Stomach smooth muscle (tissue), 2 donors: ENCODE measurements at regions not wholly inside any gene's neighbourhood (a gene's known extent, or its start where the extent isn't known, plus 50 kb on each side); places are given as distances from the start of the nearest gene placed in this dataset.
A peak's percentile ranks its signal among the peaks of the same experiment; 100 is the strongest.

Experiments used
- H3K27ac ChIP-seq: one replicate; pipeline ENCODE4 v1.7.0; 2013; ENCODE audit warnings: mild to moderate bottlenecking, low read length, inconsistent platforms
- H3K27me3 ChIP-seq, 2 donors: one replicate each; pipeline ENCODE4 v1.7.0; 2013; ENCODE audit warnings: low read length in 2 of 2; ENCODE audit not compliant: insufficient read depth in 2 of 2, control insufficient read depth in 1 of 2
- H3K36me3 ChIP-seq, 2 donors: one replicate each; pipeline ENCODE4 v1.7.0; 2013; ENCODE audit warnings: low read length in 2 of 2; ENCODE audit not compliant: control insufficient read depth in 2 of 2, insufficient read depth in 2 of 2
- H3K4me1 ChIP-seq: one replicate; pipeline ENCODE4 v1.7.0; 2013; ENCODE audit warnings: low read length; ENCODE audit not compliant: control insufficient read depth, insufficient read depth
- H3K4me3 ChIP-seq, 2 donors: one replicate each; pipeline ENCODE4 v1.7.0; 2013; ENCODE audit warnings: low read length in 2 of 2
- H3K9ac ChIP-seq, 2 donors: one replicate each; pipeline ENCODE4 v1.7.0; 2013; ENCODE audit warnings: low read length in 2 of 2, mild to moderate bottlenecking in 1 of 2
- H3K9me3 ChIP-seq, 2 donors: one replicate each; pipeline ENCODE4 v1.7.0; 2013; ENCODE audit warnings: low read length in 2 of 2; ENCODE audit not compliant: control insufficient read depth in 2 of 2
- donor health status: healthy.
- donor health status: Pancreatic carcinoma.

- Histone ChIP-seq H3K27me3 (no peaks in the 10 kb centered on the region), H3K4me1 (peaks cover 9% of the 10 kb centered on the region), H3K9me3 (no peaks in the 10 kb centered on the region), H3K9ac (peak overlapping the region; percentile 46 to 47), H3K27ac (peak overlapping the region; percentile 41), H3K4me3 (peak overlapping the region; percentile 56 to 71), H3K36me3 (no peaks in the 10 kb centered on the region)
Measured at GRCh38 chr3:194003114-194004057, 132.6 kb upstream of the HES1 start.

GRCh38 chr3:194005930-194006501 is 129.9 kb upstream of the HES1 start:
- no peak overlapping the region for H3K9ac ChIP-seq
- no peaks in the 10 kb centered on the region for H3K9me3 ChIP-seq
- no peak overlapping the region for H3K27ac ChIP-seq

GRCh38 chr3:194007592-194008337 is 128.2 kb upstream of the HES1 start:
- Histone ChIP-seq H3K27me3 (peaks cover 0 to 3% of the 10 kb centered on the region in 2 donors), H3K27ac (no peak overlapping the region), H3K36me3 (no peaks in the 10 kb centered on the region), H3K4me1 (peaks cover 9% of the 10 kb centered on the region), H3K9ac (no peak overlapping the region), H3K4me3 (no peak overlapping the region), H3K9me3 (no peaks in the 10 kb centered on the region)

More at GRCh38 chr3:194005930-194006501, 129.9 kb upstream of the HES1 start:
- Histone ChIP-seq H3K36me3 (no peaks in the 10 kb centered on the region), H3K4me3 (no peak overlapping the region), H3K4me1 (peaks cover 9% of the 10 kb centered on the region), H3K27me3 (peaks cover 0 to 3% of the 10 kb centered on the region in 2 donors)

- no peaks in the 10 kb centered on the region for H3K9me3 ChIP-seq
Measured at GRCh38 chr3:194009019-194009418, 126.9 kb upstream of the HES1 start.

GRCh38 chr3:194009892-194010533 is 125.9 kb upstream of the HES1 start:
- no peak overlapping the region for H3K27ac ChIP-seq
- no peak overlapping the region for H3K9ac ChIP-seq
- peaks cover 0 to 3% of the 10 kb centered on the region in 2 donors for H3K27me3 ChIP-seq
- H3K4me1 ChIP-seq, result no peaks in the 10 kb centered on the region
- H3K36me3 ChIP-seq, result no peaks in the 10 kb centered on the region
- H3K4me3 ChIP-seq, result no peak overlapping the region
- H3K9me3 ChIP-seq, result no peaks in the 10 kb centered on the region

More at GRCh38 chr3:194009019-194009418, 126.9 kb upstream of the HES1 start:
- no peak overlapping the region for H3K4me3 ChIP-seq
- peaks cover 0 to 3% of the 10 kb centered on the region in 2 donors for H3K27me3 ChIP-seq
- H3K9ac ChIP-seq, result no peak overlapping the region
- no peak overlapping the region for H3K27ac ChIP-seq
- H3K36me3 ChIP-seq, result no peaks in the 10 kb centered on the region
- peaks cover under 1% of the 10 kb centered on the region for H3K4me1 ChIP-seq

GRCh38 chr3:194011807-194012206 is 124.1 kb upstream of the HES1 start:
- H3K4me1 ChIP-seq, result no peaks in the 10 kb centered on the region
- H3K27ac ChIP-seq, result no peak overlapping the region
- H3K36me3 ChIP-seq, result no peaks in the 10 kb centered on the region
- no peaks in the 10 kb centered on the region for H3K9me3 ChIP-seq
- H3K4me3 ChIP-seq, result no peak overlapping the region
- peaks cover 0 to 3% of the 10 kb centered on the region in 2 donors for H3K27me3 ChIP-seq
- no peak overlapping the region for H3K9ac ChIP-seq

- H3K36me3 ChIP-seq, result no peaks in the 10 kb centered on the region
- no peaks in the 10 kb centered on the region for H3K4me1 ChIP-seq
- H3K9ac ChIP-seq, result no peak overlapping the region
- H3K27me3 ChIP-seq, result peaks cover 0 to 3% of the 10 kb centered on the region in 2 donors
- no peaks in the 10 kb centered on the region for H3K9me3 ChIP-seq
- H3K4me3 ChIP-seq, result no peak overlapping the region
- H3K27ac ChIP-seq, result no peak overlapping the region
Measured at GRCh38 chr3:194013928-194014327, 122.0 kb upstream of the HES1 start.

- no peak overlapping the region for H3K9ac ChIP-seq
- H3K27me3 ChIP-seq, result peaks cover 0 to 3% of the 10 kb centered on the region in 2 donors
- H3K9me3 ChIP-seq, result no peaks in the 10 kb centered on the region
- no peak overlapping the region for H3K27ac ChIP-seq
- no peak overlapping the region for H3K4me3 ChIP-seq
- H3K4me1 ChIP-seq, result no peaks in the 10 kb centered on the region
- no peaks in the 10 kb centered on the region for H3K36me3 ChIP-seq
Measured at GRCh38 chr3:194014756-194015155, 121.2 kb upstream of the HES1 start.

- H3K27me3 ChIP-seq, result no peaks in the 10 kb centered on the region
Measured at GRCh38 chr3:194019398-194020165, 116.4 kb upstream of the HES1 start.

GRCh38 chr3:194022052-194022451 is 113.9 kb upstream of the HES1 start:
- Histone ChIP-seq H3K36me3 (no peaks in the 10 kb centered on the region), H3K9me3 (no peaks in the 10 kb centered on the region), H3K27me3 (no peaks in the 10 kb centered on the region), H3K4me1 (peaks cover 6% of the 10 kb centered on the region), H3K4me3 (no peak overlapping the region), H3K9ac (no peak overlapping the region), H3K27ac (no peak overlapping the region)

More at GRCh38 chr3:194019398-194020165, 116.4 kb upstream of the HES1 start:
- Histone ChIP-seq H3K4me3 (no peak overlapping the region), H3K9me3 (no peaks in the 10 kb centered on the region), H3K4me1 (peaks cover 6% of the 10 kb centered on the region), H3K27ac (no peak overlapping the region), H3K9ac (no peak overlapping the region), H3K36me3 (no peaks in the 10 kb centered on the region)
